Right kidney (tissue), 1 donor: ENCODE measurements at regions not wholly inside any gene's neighbourhood (a gene's known extent, or its start where the extent isn't known, plus 50 kb on each side); places are given as distances from the start of the nearest gene placed in this dataset.
"Not testable (repeated sequence)": the region's sequence is repeated elsewhere in the genome, so short reads cannot be mapped to it uniquely, and the experiment has no call there.

Experiments
- DNase-seq: peaks from one replicate; pipeline ENCODE4 v3.0.0-alpha.2; 2016

- DNase-seq = no peak
These were observed 373.2 kb downstream of the KCNRG start for GRCh38 chr13:50388481-50388880.

- DNase-seq = no peak
These were observed 374.5 kb downstream of the KCNRG start for GRCh38 chr13:50389726-50390125.

GRCh38 chr13:50390503-50391248 is 375.4 kb downstream of the KCNRG start:
- no peak for DNase-seq

- no peak for DNase-seq
These were observed 377.7 kb downstream of the KCNRG start for GRCh38 chr13:50392977-50393376.

- no peak for DNase-seq
These were observed 378.4 kb downstream of the KCNRG start for GRCh38 chr13:50393628-50394027.

- no peak for DNase-seq
These were observed 380.8 kb downstream of the KCNRG start for GRCh38 chr13:50396001-50396400.

- not testable (repeated sequence) for DNase-seq
These were observed 381.4 kb downstream of the KCNRG start for GRCh38 chr13:50396618-50397017.

- DNase-seq = no peak
These were observed 384.9 kb downstream of the KCNRG start for GRCh38 chr13:50400035-50400726.

GRCh38 chr13:50401049-50401505 is 385.8 kb downstream of the KCNRG start:
- DNase-seq = no peak

- no peak for DNase-seq
These were observed 386.6 kb downstream of the KCNRG start for GRCh38 chr13:50401721-50402465.

- no peak for DNase-seq
These were observed 388.1 kb downstream of the KCNRG start for GRCh38 chr13:50403311-50403710.

- no peak for DNase-seq
These were observed 388.9 kb downstream of the KCNRG start for GRCh38 chr13:50404116-50404515.

- DNase-seq = no peak
These were observed 389.5 kb downstream of the KCNRG start for GRCh38 chr13:50404769-50405168.

- DNase-seq = no peak
These were observed 391.6 kb downstream of the KCNRG start for GRCh38 chr13:50406831-50407230.

GRCh38 chr13:50408068-50408467 is 392.8 kb downstream of the KCNRG start:
- no peak for DNase-seq

GRCh38 chr13:50409220-50409619 is 394.0 kb downstream of the KCNRG start:
- no peak for DNase-seq

- no peak for DNase-seq
These were observed 395.9 kb downstream of the KCNRG start for GRCh38 chr13:50410921-50411746.

GRCh38 chr13:50412046-50412617 is 396.9 kb downstream of the KCNRG start:
- no peak for DNase-seq

- no peak for DNase-seq
These were observed 399.4 kb downstream of the KCNRG start for GRCh38 chr13:50414640-50415039.

GRCh38 chr13:50415428-50415827 is 400.2 kb downstream of the KCNRG start:
- DNase-seq = no peak

GRCh38 chr13:50417597-50417996 is 402.4 kb downstream of the KCNRG start:
- no peak for DNase-seq

GRCh38 chr13:50419331-50419865 is 404.2 kb downstream of the KCNRG start:
- no peak for DNase-seq
